ENCODE measurements at regions not wholly inside any gene's neighbourhood (a gene's known extent, or its start where the extent isn't known, plus 50 kb on each side); places are given as distances from the start of the nearest gene placed in this dataset.

DNA sequence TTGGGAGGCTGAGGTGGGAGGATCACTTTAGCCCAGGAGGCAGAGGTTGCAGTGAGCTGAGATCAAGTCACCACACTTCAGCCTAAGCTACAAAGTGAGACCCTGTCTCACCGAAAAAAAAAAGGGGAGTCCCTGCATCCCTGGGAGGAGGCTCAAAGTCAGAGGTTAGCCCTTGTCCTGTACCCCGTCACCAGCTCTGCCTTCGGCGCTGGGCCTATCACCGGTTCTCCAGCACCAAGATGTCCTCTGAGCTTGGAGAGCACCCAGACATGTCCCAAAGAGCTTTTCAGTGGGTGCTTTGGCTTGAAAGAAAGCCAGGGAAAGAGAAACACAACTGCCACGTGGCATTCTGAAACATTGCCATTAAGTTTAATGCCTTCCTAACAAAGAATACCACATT lies 356.9 kb upstream of the TSHZ3 start:
- TF ChIP-seq POLR2A (IDR thresholded peaks at IDR 0.05) (no peak), EP300 (IDR thresholded peaks at IDR 0.05) (no peak)
- TF ChIP-seq, protein P1, sequence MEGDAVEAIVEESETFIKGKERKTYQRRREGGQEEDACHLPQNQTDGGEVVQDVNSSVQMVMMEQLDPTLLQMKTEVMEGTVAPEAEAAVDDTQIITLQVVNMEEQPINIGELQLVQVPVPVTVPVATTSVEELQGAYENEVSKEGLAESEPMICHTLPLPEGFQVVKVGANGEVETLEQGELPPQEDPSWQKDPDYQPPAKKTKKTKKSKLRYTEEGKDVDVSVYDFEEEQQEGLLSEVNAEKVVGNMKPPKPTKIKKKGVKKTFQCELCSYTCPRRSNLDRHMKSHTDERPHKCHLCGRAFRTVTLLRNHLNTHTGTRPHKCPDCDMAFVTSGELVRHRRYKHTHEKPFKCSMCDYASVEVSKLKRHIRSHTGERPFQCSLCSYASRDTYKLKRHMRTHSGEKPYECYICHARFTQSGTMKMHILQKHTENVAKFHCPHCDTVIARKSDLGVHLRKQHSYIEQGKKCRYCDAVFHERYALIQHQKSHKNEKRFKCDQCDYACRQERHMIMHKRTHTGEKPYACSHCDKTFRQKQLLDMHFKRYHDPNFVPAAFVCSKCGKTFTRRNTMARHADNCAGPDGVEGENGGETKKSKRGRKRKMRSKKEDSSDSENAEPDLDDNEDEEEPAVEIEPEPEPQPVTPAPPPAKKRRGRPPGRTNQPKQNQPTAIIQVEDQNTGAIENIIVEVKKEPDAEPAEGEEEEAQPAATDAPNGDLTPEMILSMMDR (IDR thresholded peaks at IDR 0.05) = no peak

Data from upper lobe of left lung (tissue), 4 donors.